ENCODE measurements at regions not wholly inside any gene's neighbourhood (a gene's known extent, or its start where the extent isn't known, plus 50 kb on each side); places are given as distances from the start of the nearest gene placed in this dataset.

DNA sequence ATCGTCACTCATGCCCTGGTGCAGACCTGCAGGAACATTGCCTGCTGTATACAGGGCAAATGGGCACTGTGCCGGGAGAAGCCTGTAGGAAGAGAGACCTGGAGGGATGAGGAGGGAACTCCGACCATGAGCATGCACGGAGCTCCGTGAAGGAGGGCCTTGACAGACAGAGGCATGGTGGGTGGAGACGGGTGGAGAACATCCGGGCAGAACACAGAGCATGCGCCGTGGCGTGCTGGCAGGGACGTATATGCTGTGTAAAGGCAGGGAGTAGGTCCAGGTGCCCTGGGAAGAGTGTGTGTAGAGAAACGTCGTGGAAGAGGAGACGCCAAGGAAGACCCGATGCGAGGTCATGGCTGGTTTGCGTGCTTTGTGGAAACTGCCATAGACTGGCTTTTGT lies 133.0 kb upstream of the FAN1 start:
- Histone ChIP-seq H3K9ac (ENCODE audit: low read depth, low read length, poor library complexity, severe bottlenecking) (no peak overlapping the region), H3K9me2 (replicated peaks; ENCODE audit: low read depth, low read length) (no peaks in the 10 kb centered on the region), H3K4me3 (ENCODE audit: low read length, poor library complexity, severe bottlenecking) (no peak overlapping the region), H3F3A (ENCODE audit: low read depth) (no peaks in the 10 kb centered on the region), H3K36me3 (ENCODE audit: insufficient read depth, low read length) (peaks cover 60% of the 10 kb centered on the region), H3K9me3 (ENCODE audit: insufficient read depth, low read depth, low read length) (no peaks in the 10 kb centered on the region; the same call in 1 of the 2 replicates), H3K4me2 (ENCODE audit: low read depth, low read length, poor library complexity, severe bottlenecking) (no peak overlapping the region), H4K20me1 (ENCODE audit: insufficient read depth, low read length, poor library complexity, severe bottlenecking) (no peaks in the 10 kb centered on the region), H3K4me1 (ENCODE audit: insufficient read depth, low read length, poor library complexity, severe bottlenecking) (no peaks in the 10 kb centered on the region), H2AFZ (ENCODE audit: low read length) (no peak overlapping the region), H3K79me2 (ENCODE audit: insufficient read depth, low read length) (no peaks in the 10 kb centered on the region), H3K27me3 (ENCODE audit: insufficient read depth, low read length, poor library complexity, severe bottlenecking) (no peaks in the 10 kb centered on the region)
- TF ChIP-seq, protein P1, sequence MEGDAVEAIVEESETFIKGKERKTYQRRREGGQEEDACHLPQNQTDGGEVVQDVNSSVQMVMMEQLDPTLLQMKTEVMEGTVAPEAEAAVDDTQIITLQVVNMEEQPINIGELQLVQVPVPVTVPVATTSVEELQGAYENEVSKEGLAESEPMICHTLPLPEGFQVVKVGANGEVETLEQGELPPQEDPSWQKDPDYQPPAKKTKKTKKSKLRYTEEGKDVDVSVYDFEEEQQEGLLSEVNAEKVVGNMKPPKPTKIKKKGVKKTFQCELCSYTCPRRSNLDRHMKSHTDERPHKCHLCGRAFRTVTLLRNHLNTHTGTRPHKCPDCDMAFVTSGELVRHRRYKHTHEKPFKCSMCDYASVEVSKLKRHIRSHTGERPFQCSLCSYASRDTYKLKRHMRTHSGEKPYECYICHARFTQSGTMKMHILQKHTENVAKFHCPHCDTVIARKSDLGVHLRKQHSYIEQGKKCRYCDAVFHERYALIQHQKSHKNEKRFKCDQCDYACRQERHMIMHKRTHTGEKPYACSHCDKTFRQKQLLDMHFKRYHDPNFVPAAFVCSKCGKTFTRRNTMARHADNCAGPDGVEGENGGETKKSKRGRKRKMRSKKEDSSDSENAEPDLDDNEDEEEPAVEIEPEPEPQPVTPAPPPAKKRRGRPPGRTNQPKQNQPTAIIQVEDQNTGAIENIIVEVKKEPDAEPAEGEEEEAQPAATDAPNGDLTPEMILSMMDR (conservative IDR thresholded peaks at IDR 0.05; ENCODE audit: low read length): no peak
- TF ChIP-seq EZH2phosphoT487 (IDR thresholded peaks at IDR 0.05; ENCODE audit: borderline replicate concordance): no peak

DNA sequence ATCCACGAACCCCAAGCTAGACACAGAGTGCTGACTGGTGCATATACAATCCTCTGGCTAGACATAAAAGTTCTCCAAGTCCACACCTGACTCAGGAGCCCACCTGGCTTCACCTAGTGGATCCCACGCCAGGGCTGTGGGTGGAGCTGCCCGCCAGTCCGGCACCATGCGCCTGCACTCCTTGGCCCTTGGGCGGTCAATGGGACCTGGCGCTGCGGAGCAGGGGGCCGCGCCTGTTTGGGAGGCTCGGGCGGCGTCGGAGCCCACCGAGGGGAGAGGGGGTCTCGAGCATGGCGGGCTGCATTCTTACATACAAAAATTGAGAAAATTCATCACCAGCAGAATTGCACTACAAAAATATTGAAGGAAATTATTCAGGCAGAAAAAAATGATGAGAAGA lies 120.7 kb upstream of the FAN1 start:
- H3K9me3 ChIP-seq (ENCODE audit: insufficient read depth, low read depth, low read length): no peaks in the 10 kb centered on the region
- H3K36me3 ChIP-seq (ENCODE audit: insufficient read depth, low read length): no peaks in the 10 kb centered on the region
- no peak overlapping the region for H3K4me2 ChIP-seq (ENCODE audit: low read depth, low read length, poor library complexity, severe bottlenecking)
- H3K4me3 ChIP-seq (ENCODE audit: low read length, poor library complexity, severe bottlenecking): no peak overlapping the region
- H3K9me2 ChIP-seq (replicated peaks; ENCODE audit: low read depth, low read length): no peaks in the 10 kb centered on the region
- no peaks in the 10 kb centered on the region for H3K27me3 ChIP-seq (ENCODE audit: insufficient read depth, low read length, poor library complexity, severe bottlenecking)
- H3K4me1 ChIP-seq (ENCODE audit: insufficient read depth, low read length, poor library complexity, severe bottlenecking): no peaks in the 10 kb centered on the region
- H4K20me1 ChIP-seq (ENCODE audit: insufficient read depth, low read length, poor library complexity, severe bottlenecking): no peaks in the 10 kb centered on the region
- H3K79me2 ChIP-seq (ENCODE audit: insufficient read depth, low read length): no peaks in the 10 kb centered on the region
- no peak overlapping the region for H2AFZ ChIP-seq (ENCODE audit: low read length)
- H3K9ac ChIP-seq (ENCODE audit: low read depth, low read length, poor library complexity, severe bottlenecking): no peak overlapping the region
- H3F3A ChIP-seq (ENCODE audit: low read depth): no peaks in the 10 kb centered on the region
- TF ChIP-seq, protein P1 (conservative IDR thresholded peaks at IDR 0.05; ENCODE audit: low read length): no peak
- TF ChIP-seq EZH2phosphoT487 (IDR thresholded peaks at IDR 0.05; ENCODE audit: borderline replicate concordance): no peak

DNA sequence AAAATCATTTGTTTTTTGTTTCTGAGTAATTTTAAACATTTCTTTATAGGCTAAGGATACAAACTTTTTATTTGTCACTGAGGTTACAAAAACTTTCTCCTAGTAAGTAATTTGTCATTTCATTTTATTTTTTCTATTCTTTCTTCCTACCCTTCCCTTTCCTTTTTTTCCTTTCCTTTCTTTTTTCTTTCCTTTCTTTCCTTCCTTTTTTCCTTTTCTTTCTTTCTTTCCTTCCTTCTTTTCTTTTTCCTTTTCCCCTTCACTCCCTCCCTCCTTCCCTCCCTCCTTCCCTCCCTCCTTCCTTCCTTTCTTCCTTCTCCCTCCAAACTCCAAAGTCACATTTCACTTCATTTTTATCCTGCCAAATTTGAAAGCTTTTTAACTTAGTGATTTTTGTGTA lies 115.1 kb upstream of the FAN1 start:
- no peak overlapping the region for H2AFZ ChIP-seq (ENCODE audit: low read length)
- H3K36me3 ChIP-seq (ENCODE audit: insufficient read depth, low read length): no peaks in the 10 kb centered on the region
- H3K4me1 ChIP-seq (ENCODE audit: insufficient read depth, low read length, poor library complexity, severe bottlenecking): no peaks in the 10 kb centered on the region
- H3K9ac ChIP-seq (ENCODE audit: low read depth, low read length, poor library complexity, severe bottlenecking): no peak overlapping the region
- H4K20me1 ChIP-seq (ENCODE audit: insufficient read depth, low read length, poor library complexity, severe bottlenecking): no peaks in the 10 kb centered on the region
- no peaks in the 10 kb centered on the region for H3K27me3 ChIP-seq (ENCODE audit: insufficient read depth, low read length, poor library complexity, severe bottlenecking)
- TF ChIP-seq, protein P1 (conservative IDR thresholded peaks at IDR 0.05; ENCODE audit: low read length): no peak
- no peak for TF ChIP-seq EZH2phosphoT487 (IDR thresholded peaks at IDR 0.05; ENCODE audit: borderline replicate concordance)
- no peaks in the 10 kb centered on the region for H3K9me3 ChIP-seq (ENCODE audit: insufficient read depth, low read depth, low read length)
- no peak overlapping the region for H3K4me2 ChIP-seq (ENCODE audit: low read depth, low read length, poor library complexity, severe bottlenecking)
- H3F3A ChIP-seq (ENCODE audit: low read depth): no peaks in the 10 kb centered on the region
- no peaks in the 10 kb centered on the region for H3K79me2 ChIP-seq (ENCODE audit: insufficient read depth, low read length)
- no peaks in the 10 kb centered on the region for H3K9me2 ChIP-seq (replicated peaks; ENCODE audit: low read depth, low read length)
- no peak overlapping the region for H3K4me3 ChIP-seq (ENCODE audit: low read length, poor library complexity, severe bottlenecking)

All from Loucy (cell line).